GM18907 (cell line): ENCODE measurements at regions not wholly inside any gene's neighbourhood (a gene's known extent, or its start where the extent isn't known, plus 50 kb on each side); places are given as distances from the start of the nearest gene placed in this dataset.
"Not testable (repeated sequence)": the region's sequence is repeated elsewhere in the genome, so short reads cannot be mapped to it uniquely, and the experiment has no call there.

Experiments
- ATAC-seq: cut with Tn5 transposase; IDR thresholded peaks from one replicate; pipeline ENCODE4 v1.9.1; 2021; ENCODE audit warnings: mild to moderate bottlenecking, moderate library complexity; ENCODE audit not compliant: unreplicated experiment

DNA sequence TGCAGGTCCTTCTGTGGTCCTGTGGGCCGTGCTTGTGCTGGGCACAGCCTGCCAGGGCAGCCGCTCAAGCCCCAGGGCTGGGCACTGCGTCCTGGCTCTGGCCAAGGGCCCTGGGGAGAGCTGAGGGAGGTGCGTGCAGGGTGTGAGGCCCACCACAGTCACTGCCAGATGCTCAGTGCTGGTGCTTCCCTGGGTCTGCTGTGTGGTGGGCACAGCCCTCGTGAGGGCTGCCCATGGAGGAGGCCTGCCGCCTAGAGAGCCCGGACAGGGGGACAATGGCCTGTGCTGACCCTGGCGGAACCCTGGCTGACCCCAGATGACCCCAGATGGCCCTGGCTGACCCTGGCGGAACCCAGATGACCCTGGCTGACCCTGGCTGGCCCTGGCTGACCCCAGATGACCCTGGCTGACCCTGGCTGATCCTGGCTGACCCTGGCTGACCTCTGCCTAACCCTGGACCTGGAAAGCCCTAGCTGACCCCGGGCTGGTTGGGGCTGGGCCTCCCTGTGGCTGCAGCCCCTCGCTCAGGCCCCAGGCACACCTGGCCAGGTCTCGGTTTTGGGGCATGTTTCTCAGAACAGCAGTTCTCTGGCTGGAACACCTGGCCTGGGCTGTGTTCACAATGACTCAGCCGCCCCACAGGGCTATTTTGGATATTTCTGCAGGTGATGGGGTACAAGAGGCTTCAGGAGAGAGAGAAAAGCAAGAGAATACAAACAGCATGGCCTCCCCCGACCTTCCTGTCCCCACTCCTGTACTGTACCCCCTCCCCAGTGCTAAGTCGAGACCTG is 55.4 kb downstream of the TMEM121 start:
- ATAC-seq: peak; percentile 33

GRCh38 chr14:105582639-105583038 is 56.3 kb downstream of the TMEM121 start:
- ATAC-seq: no peak

- not testable (repeated sequence) for ATAC-seq
Observed at GRCh38 chr14:105583914-105584313, 57.5 kb downstream of the TMEM121 start.

DNA sequence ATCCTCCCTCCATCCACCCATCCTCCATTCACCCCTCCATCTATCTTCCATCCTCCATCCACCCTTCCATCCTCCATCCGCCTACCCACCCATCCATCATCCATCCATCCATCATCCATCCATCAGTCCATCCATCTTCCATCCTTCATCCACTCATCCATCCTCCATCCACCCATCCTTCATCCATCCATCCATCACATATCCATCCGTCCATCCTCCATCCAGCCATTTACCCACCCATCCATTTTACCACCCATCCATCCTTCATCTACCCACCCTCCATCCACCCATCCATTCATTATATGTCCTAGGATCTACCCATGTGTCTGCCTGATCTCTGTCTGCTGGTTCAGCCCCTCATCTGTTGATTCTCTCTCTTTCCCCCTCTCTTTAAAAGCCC is 58.9 kb downstream of the TMEM121 start:
- not testable (repeated sequence) for ATAC-seq

DNA sequence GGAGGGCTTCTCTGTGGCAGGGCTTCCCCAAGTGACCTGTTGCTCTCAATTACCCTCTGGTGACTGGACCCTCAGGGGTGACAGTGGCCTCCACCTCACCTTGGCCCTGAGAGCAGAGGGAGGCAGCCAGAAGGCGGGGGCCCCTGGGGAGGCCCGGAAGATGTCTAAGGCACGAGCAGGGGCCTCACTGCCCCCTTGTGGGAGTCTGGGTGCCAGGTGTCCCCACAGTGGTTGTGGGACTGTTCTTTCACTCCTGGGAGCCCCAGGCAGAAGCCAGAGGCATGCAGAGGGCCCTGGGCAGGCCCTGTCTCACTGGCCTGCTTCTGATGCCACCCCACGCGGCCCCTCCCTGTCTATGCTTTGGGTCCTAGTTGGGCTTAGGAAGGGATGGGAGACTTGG is 59.3 kb downstream of the TMEM121 start:
- ATAC-seq: peak; percentile 34

DNA sequence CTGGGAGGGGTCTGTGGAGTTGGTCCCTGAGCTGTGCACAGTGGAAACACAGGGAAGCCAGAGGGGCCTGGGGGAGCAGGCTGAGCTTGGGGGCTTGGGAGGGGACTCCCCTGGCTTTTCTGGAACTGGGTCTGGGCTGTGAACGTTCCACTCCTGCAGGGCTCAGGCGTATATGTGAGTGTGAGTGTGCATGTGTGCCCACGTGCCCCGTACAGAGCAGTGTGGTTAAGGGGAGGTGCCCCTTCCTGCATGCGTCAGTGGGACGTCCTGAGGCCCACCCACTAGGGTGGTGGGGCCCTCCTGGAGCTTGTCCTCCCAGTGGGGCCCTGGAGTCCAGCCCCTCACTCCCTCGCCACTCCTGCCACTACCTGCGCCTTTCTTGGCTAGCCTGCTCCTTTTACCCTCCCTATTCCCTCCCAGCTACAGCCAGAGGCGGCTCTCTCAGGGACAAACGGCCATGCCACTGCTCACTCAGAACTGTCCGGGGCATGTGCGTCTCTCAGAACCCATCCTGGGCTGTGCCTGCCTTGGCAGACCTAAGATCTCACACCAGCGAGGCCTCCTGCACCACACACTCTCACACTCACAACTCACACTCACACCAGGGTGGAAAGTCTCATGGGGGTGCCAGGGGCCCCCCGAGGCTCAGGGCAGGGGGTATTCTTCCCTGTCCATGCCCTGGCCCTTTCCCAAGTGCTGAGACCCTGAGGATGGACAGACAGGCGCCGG is 59.9 kb downstream of the TMEM121 start:
- peak; percentile 35 for ATAC-seq

DNA sequence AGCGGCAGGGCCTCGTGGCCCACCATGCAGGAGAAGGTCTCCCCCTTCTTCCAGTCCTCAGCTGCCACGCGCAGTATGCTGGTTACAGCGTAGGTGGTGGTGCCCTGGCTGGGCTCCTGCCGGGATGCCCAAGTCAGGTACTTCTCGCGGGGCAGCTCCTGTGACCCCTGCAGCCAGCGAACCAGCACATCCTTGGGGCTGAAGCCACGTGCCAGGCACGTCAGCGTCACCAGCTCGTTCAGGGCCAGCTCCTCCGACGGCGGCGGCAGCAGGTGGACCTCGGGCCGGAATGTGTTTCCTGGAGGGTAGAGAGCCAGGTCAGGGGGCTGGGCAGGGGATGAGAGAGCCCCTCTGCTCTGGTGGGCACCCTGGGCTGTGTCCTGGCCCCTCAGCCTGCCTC is 60.7 kb downstream of the TMEM121 start:
- not testable (repeated sequence) for ATAC-seq

- ATAC-seq: not testable (repeated sequence)
Observed at GRCh38 chr14:105587482-105588235, 61.3 kb downstream of the TMEM121 start.

- ATAC-seq: no peak
Observed at GRCh38 chr14:105588236-105588860, 62.0 kb downstream of the TMEM121 start.

GRCh38 chr14:105589161-105589925 is 63.0 kb downstream of the TMEM121 start:
- ATAC-seq: no peak

DNA sequence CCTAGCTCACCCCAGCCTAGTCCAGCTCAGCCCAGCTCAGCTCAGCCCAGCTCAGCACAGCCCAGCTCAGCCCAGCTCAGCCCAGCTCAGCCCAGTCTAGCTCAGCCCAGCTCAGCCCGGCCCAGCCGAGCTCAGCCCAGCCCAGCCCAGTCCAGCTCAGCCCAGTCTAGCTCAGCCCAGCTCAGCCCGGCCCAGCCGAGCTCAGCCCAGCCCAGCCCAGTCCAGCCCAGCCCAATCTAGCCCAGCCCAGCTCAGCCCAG is 63.5 kb downstream of the TMEM121 start:
- not testable (repeated sequence) for ATAC-seq

- no peak for ATAC-seq
Observed at GRCh38 chr14:105591052-105591451, 64.7 kb downstream of the TMEM121 start.

DNA sequence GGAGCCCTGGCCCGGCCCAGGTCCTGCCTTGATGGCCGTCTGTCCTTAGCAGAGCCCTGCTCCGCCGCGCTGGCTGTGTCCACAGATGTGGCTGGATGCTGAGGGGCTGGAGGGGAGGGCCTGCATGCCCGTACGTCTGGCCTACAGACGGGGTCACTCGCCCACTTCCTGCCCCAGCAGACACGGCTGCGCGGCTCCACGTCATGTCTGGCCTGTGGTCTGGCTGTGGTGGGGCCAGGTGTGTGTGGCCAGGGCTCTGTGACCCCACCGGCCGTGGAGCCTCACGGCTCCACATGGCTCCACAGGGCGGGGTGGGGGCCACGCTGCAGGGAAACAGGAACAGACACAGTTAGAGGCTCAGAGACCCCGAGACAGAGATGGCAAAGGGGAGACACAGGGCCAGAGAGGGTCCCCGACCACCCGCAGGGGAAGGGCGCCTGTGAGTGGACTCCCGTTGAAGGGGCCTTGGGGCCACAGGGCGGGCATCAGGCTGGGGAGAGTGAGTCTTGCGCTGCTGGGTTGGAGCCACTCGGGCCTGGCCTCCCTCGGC is 65.5 kb downstream of the TMEM121 start:
- ATAC-seq: not testable (repeated sequence)

GRCh38 chr14:105592646-105593045 is 66.3 kb downstream of the TMEM121 start:
- ATAC-seq: not testable (repeated sequence)

- not testable (repeated sequence) for ATAC-seq
Observed at GRCh38 chr14:105595346-105595745, 69.0 kb downstream of the TMEM121 start.

DNA sequence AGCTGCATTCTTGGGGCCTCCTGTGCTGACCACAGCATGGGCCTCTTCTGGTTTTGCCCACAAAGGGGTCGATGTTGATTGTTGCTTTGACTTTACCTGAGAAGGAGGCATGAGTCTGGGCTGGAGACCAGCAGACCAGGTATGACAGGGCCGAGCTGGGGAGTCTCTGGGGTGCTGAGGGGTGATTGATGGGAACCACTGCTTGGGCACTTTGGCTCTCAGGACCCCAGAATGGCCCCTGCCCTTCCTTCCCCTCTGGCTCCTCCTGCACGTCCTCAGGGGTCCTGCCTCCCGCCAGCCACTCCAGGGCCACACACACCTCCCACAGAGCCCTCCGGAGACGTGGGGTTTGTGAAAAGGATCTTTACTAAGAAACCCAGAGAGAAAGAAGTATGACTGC is 70.0 kb downstream of the TMEM121 start:
- not testable (repeated sequence) for ATAC-seq

DNA sequence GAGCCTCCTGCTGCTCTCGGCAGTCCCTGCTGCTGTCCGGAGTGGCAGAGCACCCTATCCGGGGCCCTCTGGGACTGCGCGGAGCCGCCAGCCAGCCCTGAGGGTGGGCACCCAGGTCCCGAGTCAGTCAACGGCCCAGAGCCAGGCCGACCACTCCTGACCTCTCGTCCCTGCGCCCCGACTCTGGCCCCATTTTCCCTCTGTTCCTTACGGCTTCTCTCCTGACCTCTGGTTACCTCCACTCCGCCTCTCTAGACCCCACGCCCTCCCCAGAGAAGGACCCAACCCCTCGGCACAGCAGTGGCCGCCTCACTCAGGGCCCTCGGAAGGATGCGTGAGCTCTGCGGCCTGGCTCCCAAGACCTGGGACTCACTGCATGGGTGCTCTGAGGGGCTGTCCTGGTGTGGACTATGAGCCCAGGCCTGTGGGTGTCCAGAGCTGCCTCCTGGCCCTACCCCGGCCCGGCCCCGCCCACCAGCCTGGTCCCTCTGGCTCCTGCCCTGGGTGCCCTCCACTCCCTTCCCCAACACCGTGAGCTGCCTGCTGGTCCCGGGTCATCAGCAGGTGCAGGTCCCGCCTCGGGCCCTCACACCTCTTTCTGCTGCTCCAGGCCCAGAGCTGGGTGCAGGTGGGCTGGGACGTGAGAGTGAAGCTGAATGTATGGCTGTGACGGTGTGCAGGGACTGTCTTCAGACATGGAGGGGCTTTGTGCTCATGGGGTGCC is 71.8 kb downstream of the TMEM121 start:
- ATAC-seq: not testable (repeated sequence)

- not testable (repeated sequence) for ATAC-seq
Observed at GRCh38 chr14:105598925-105599586, 72.7 kb downstream of the TMEM121 start.
